Loucy (cell line): ENCODE measurements at regions not wholly inside any gene's neighbourhood (a gene's known extent, or its start where the extent isn't known, plus 50 kb on each side); places are given as distances from the start of the nearest gene placed in this dataset.

ENCODE experiments used
- H2AFZ ChIP-seq: fragments of 200-600 bp; sonication (generic); 2 replicates; pipeline ENCODE4 v1.6.0; 2016; ENCODE audit warnings: antibody characterized with exemption, mild to moderate bottlenecking, low read length, moderate library complexity
- H3F3A ChIP-seq: fragments of 200-600 bp; 2 replicates; pipeline ENCODE4 v1.6.0; 2016; ENCODE audit warnings: antibody characterized with exemption, low read depth, mild to moderate bottlenecking
- H3K27me3 ChIP-seq: fragments of 200-600 bp; sonication (generic); 2 replicates; pipeline ENCODE4 v1.6.1; 2014; ENCODE audit warnings: low read length, mild to moderate bottlenecking; ENCODE audit not compliant: insufficient read depth, poor library complexity, severe bottlenecking
- H3K36me3 ChIP-seq: fragments of 200-600 bp; sonication (generic); 2 replicates; pipeline ENCODE4 v1.6.1; 2016; ENCODE audit warnings: low read length; ENCODE audit not compliant: insufficient read depth
- H3K4me1 ChIP-seq: fragments of 200-600 bp; sonication (generic); 2 replicates; pipeline ENCODE4 v1.5.1; 2014; ENCODE audit warnings: low read length, mild to moderate bottlenecking; ENCODE audit not compliant: insufficient read depth, poor library complexity, severe bottlenecking
- H3K4me2 ChIP-seq: fragments of 200-600 bp; sonication (generic); 2 replicates; pipeline ENCODE4 v1.6.0; 2014; ENCODE audit warnings: antibody characterized with exemption, low read length, low read depth, mild to moderate bottlenecking; ENCODE audit not compliant: poor library complexity, severe bottlenecking
- H3K4me3 ChIP-seq: fragments of 200-600 bp; sonication (generic); 2 replicates; pipeline ENCODE4 v1.5.1; 2014; ENCODE audit warnings: low read length, mild to moderate bottlenecking, mixed read lengths; ENCODE audit not compliant: poor library complexity, severe bottlenecking
- H3K79me2 ChIP-seq: fragments of 200-600 bp; sonication (generic); 2 replicates; pipeline ENCODE4 v1.6.1; 2014; ENCODE audit warnings: low read length; ENCODE audit not compliant: insufficient read depth
- H3K9ac ChIP-seq: fragments of 200-600 bp; sonication (generic); 2 replicates; pipeline ENCODE4 v1.6.0; 2014; ENCODE audit warnings: mild to moderate bottlenecking, low read depth, low read length, moderate library complexity; ENCODE audit not compliant: poor library complexity, severe bottlenecking
- H3K9me2 ChIP-seq: fragments of 200-600 bp; sonication (generic); replicated peaks from 2 replicates; pipeline ENCODE4 v1.6.1; 2016; ENCODE audit warnings: low read depth, low read length, mixed read lengths
- H3K9me3 ChIP-seq: fragments of 200-600 bp; sonication (generic); 2 replicates; pipeline ENCODE4 v1.6.1; 2014; ENCODE audit warnings: mild to moderate bottlenecking, antibody characterized with exemption, low read length, low read depth; ENCODE audit not compliant: insufficient read depth
- H4K20me1 ChIP-seq: fragments of 200-600 bp; sonication (generic); 2 replicates; pipeline ENCODE4 v1.6.0; 2014; ENCODE audit warnings: antibody characterized with exemption, low read length, mild to moderate bottlenecking; ENCODE audit not compliant: insufficient read depth, poor library complexity, severe bottlenecking
- CTCF ChIP-seq: fragments of 200-600 bp; sonication (generic); conservative IDR thresholded peaks from 2 replicates; pipeline ENCODE4 v1.5.1; 2014; ENCODE audit warnings: mild to moderate bottlenecking, antibody characterized with exemption, low read length
- EZH2phosphoT487 ChIP-seq: fragments of 200-600 bp; IDR thresholded peaks from 2 replicates; pipeline ENCODE4 v1.6.1; 2018; ENCODE audit warnings: antibody characterized with exemption, mild to moderate bottlenecking, moderate library complexity, borderline replicate concordance

- Histone ChIP-seq H3K4me3 (peak overlapping the region; percentile 17), H3K27me3 (no peaks in the 10 kb centered on the region), H3K9ac (no peak overlapping the region), H3K79me2 (no peaks in the 10 kb centered on the region), H2AFZ (no peak overlapping the region), H3K4me2 (peak overlapping the region; percentile 47), H3K36me3 (no peaks in the 10 kb centered on the region), H3K4me1 (peaks cover 32% of the 10 kb centered on the region), H3K9me3 (no peaks in the 10 kb centered on the region), H3K9me2 (no peaks in the 10 kb centered on the region), H3F3A (no peaks in the 10 kb centered on the region), H4K20me1 (no peaks in the 10 kb centered on the region)
- TF ChIP-seq EZH2phosphoT487, result no peak
- TF ChIP-seq CTCF, result no peak
Observed at GRCh38 chr5:126686451-126687126, 85.8 kb downstream of the PHAX start.

GRCh38 chr5:126692971-126693370 lies 84.0 kb upstream of the LMNB1 start:
- Histone ChIP-seq H4K20me1 (no peaks in the 10 kb centered on the region), H3K27me3 (no peaks in the 10 kb centered on the region), H3K4me3 (no peak overlapping the region), H3K9ac (no peak overlapping the region), H3K4me1 (no peaks in the 10 kb centered on the region), H3K79me2 (no peaks in the 10 kb centered on the region), H3K36me3 (no peaks in the 10 kb centered on the region), H3K9me2 (no peaks in the 10 kb centered on the region), H2AFZ (no peak overlapping the region), H3F3A (no peaks in the 10 kb centered on the region), H3K4me2 (no peak overlapping the region), H3K9me3 (no peaks in the 10 kb centered on the region)
- TF ChIP-seq EZH2phosphoT487 (no peak), CTCF (no peak)

GRCh38 chr5:126693806-126694205 lies 83.1 kb upstream of the LMNB1 start:
- Histone ChIP-seq H3K79me2 (no peaks in the 10 kb centered on the region), H3K36me3 (no peaks in the 10 kb centered on the region), H2AFZ (no peak overlapping the region), H3K4me2 (no peak overlapping the region), H3K9ac (no peak overlapping the region), H4K20me1 (no peaks in the 10 kb centered on the region), H3K4me1 (no peaks in the 10 kb centered on the region), H3K27me3 (no peaks in the 10 kb centered on the region), H3K9me2 (no peaks in the 10 kb centered on the region), H3K4me3 (no peak overlapping the region), H3K9me3 (no peaks in the 10 kb centered on the region), H3F3A (no peaks in the 10 kb centered on the region)
- TF ChIP-seq EZH2phosphoT487 (no peak), CTCF (no peak)
